ENCODE measurements at regions not wholly inside any gene's neighbourhood (a gene's known extent, or its start where the extent isn't known, plus 50 kb on each side); places are given as distances from the start of the nearest gene placed in this dataset.
"Not testable (repeated sequence)": the region's sequence is repeated elsewhere in the genome, so short reads cannot be mapped to it uniquely, and the experiment has no call there.

GRCh38 chr16:22652463-22652845 lies 141.8 kb downstream of the NPIPB5 start:
- Histone ChIP-seq H3K4me3 (no peak overlapping the region), H3K4me1 (no peaks in the 10 kb centered on the region), H3K36me3 (replicated peaks in 1 of 2; ENCODE audit: insufficient read depth in 1 of 2, low read depth in 2 of 2) (no peaks in the 10 kb centered on the region), H3K27ac (no peak overlapping the region), H3K27me3 (no peaks in the 10 kb centered on the region), H3K9me3 (no peaks in the 10 kb centered on the region)
- intact Hi-C loops (cut with DNase I) = no loop called here
- ATAC-seq (no peak), DNase-seq (no peak)
- TF ChIP-seq, protein P1, sequence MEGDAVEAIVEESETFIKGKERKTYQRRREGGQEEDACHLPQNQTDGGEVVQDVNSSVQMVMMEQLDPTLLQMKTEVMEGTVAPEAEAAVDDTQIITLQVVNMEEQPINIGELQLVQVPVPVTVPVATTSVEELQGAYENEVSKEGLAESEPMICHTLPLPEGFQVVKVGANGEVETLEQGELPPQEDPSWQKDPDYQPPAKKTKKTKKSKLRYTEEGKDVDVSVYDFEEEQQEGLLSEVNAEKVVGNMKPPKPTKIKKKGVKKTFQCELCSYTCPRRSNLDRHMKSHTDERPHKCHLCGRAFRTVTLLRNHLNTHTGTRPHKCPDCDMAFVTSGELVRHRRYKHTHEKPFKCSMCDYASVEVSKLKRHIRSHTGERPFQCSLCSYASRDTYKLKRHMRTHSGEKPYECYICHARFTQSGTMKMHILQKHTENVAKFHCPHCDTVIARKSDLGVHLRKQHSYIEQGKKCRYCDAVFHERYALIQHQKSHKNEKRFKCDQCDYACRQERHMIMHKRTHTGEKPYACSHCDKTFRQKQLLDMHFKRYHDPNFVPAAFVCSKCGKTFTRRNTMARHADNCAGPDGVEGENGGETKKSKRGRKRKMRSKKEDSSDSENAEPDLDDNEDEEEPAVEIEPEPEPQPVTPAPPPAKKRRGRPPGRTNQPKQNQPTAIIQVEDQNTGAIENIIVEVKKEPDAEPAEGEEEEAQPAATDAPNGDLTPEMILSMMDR (IDR thresholded peaks at IDR 0.05) = no peak
- TF ChIP-seq POLR2A (IDR thresholded peaks at IDR 0.05) = no peak
- WGBS, 2 donors = 77 to 87% methylated on average over 2 of the region's 2 CpGs

DNA sequence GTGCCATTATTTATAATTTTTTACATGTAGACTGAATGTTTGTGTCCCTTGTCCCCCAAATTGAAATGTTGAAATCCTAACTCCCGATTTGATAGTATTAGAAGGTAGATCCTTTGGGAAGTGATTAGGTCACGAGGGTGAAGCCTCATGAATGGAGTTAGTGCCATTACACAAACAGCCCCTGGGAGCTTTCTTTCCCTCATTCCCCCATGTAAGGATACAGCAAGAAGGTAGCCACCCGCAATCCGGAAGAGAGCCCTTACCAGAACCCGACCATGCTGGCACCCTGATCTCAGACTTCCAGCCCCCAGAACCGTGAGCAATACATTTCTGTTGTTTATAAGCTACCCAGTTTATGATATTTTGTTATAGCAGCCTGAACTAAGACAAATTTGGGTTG lies 143.2 kb downstream of the NPIPB5 start:
- H3K4me3 ChIP-seq = no peak overlapping the region
- no peaks in the 10 kb centered on the region for H3K36me3 ChIP-seq (replicated peaks in 1 of 2; ENCODE audit: insufficient read depth in 1 of 2, low read depth in 2 of 2)
- no peaks in the 10 kb centered on the region for H3K4me1 ChIP-seq
- no peak for DNase-seq
- intact Hi-C loops (cut with DNase I) = no loop called here
- no peak overlapping the region for H3K27ac ChIP-seq
- ATAC-seq = no peak
- H3K27me3 ChIP-seq = no peaks in the 10 kb centered on the region
- 69 to 72% methylated on average over 6 of the region's 6 CpGs for WGBS, 2 donors
- no peaks in the 10 kb centered on the region for H3K9me3 ChIP-seq
- TF ChIP-seq POLR2A (IDR thresholded peaks at IDR 0.05) = no peak
- TF ChIP-seq, protein P1 (IDR thresholded peaks at IDR 0.05) = no peak

GRCh38 chr16:22656573-22656972 lies 145.9 kb downstream of the NPIPB5 start:
- ATAC-seq; H3K27ac ChIP-seq; H3K27me3 ChIP-seq; DNase-seq; H3K36me3 ChIP-seq (replicated peaks in 1 of 2; ENCODE audit: insufficient read depth in 1 of 2, low read depth in 2 of 2); intact Hi-C loops (cut with DNase I); H3K4me3 ChIP-seq; H3K4me1 ChIP-seq; H3K9me3 ChIP-seq: not testable (repeated sequence)
- 83 to 86% methylated on average over 9 of the region's 9 CpGs for WGBS, 2 donors

DNA sequence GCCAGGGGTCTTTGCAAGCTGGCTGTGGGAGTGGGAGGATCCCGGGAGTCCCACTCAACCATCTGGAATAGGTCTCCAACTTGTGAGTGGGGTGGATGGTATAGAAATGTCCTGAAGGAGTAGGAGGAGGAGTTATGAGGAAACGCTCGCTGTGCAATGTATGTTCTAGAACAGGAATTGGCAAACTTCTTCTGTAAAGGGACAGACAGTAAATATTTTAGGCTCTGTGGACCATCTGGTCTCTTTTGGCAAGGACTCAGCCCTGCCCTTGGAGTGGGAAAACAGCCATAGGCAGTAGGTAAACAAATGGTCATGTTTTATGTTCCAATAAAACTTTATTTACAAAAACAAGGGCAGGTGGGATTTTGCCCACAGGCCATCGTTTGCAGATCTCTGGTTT lies 149.2 kb downstream of the NPIPB5 start:
- no peak overlapping the region for H3K4me3 ChIP-seq
- DNase-seq (no peak), ATAC-seq (no peak)
- no peaks in the 10 kb centered on the region for H3K36me3 ChIP-seq (replicated peaks in 1 of 2; ENCODE audit: insufficient read depth in 1 of 2, low read depth in 2 of 2)
- no peak overlapping the region for H3K27ac ChIP-seq
- no peaks in the 10 kb centered on the region for H3K4me1 ChIP-seq
- H3K9me3 ChIP-seq = no peaks in the 10 kb centered on the region
- 60 to 64% methylated on average over 4 of the region's 4 CpGs for WGBS, 2 donors
- no peaks in the 10 kb centered on the region for H3K27me3 ChIP-seq
- no peak for TF ChIP-seq POLR2A (IDR thresholded peaks at IDR 0.05)
- TF ChIP-seq, protein P1 (IDR thresholded peaks at IDR 0.05) = no peak
- intact Hi-C loops (cut with DNase I) = no loop called here

- ATAC-seq = no peak
Observed at GRCh38 chr16:22660441-22661160, 149.9 kb downstream of the NPIPB5 start.

More at GRCh38 chr16:22660441-22661160, 149.9 kb downstream of the NPIPB5 start:
- 72 to 85% methylated on average over 5 of the region's 5 CpGs for WGBS, 2 donors
- Histone ChIP-seq H3K9me3 (no peaks in the 10 kb centered on the region), H3K4me3 (no peak overlapping the region), H3K4me1 (no peaks in the 10 kb centered on the region), H3K27ac (no peak overlapping the region), H3K27me3 (no peaks in the 10 kb centered on the region), H3K36me3 (replicated peaks in 1 of 2; ENCODE audit: insufficient read depth in 1 of 2, low read depth in 2 of 2) (no peaks in the 10 kb centered on the region)
- intact Hi-C loops (cut with DNase I) = no loop called here
- DNase-seq = no peak
- TF ChIP-seq POLR2A (IDR thresholded peaks at IDR 0.05) = no peak
- TF ChIP-seq, protein P1 (IDR thresholded peaks at IDR 0.05) = no peak
